ENCODE measurements at regions not wholly inside any gene's neighbourhood (a gene's known extent, or its start where the extent isn't known, plus 50 kb on each side); places are given as distances from the start of the nearest gene placed in this dataset.
"Not testable (repeated sequence)": the region's sequence is repeated elsewhere in the genome, so short reads cannot be mapped to it uniquely, and the experiment has no call there.

GRCh38 chr1:182309631-182310351 is 81.8 kb downstream of the GLUL start:
- no peaks in the 10 kb centered on the region for H3K4me1 ChIP-seq (ENCODE audit: control insufficient read depth, extremely low read depth, insufficient read depth, low read length)
- no peaks in the 10 kb centered on the region for H3K9me3 ChIP-seq (ENCODE audit: control insufficient read depth, insufficient read depth, low read depth, low read length)
- TF ChIP-seq CTCF (conservative IDR thresholded peaks at IDR 0.05 in 1 of 2, IDR thresholded peaks at IDR 0.05 in 1 of 2; ENCODE audit: low read depth in 1 of 2, low read length in 2 of 2) (no peak), EZH2 (IDR thresholded peaks at IDR 0.05; ENCODE audit: low read length, missing control alignments) (no peak)
- no peak overlapping the region for H3K4me3 ChIP-seq (replicated peaks in 1 of 4; ENCODE audit: control extremely low read depth in 1 of 4, insufficient read depth in 1 of 4, low read depth in 3 of 4, low read length in 4 of 4)
- peak in 1 of 2 donors; percentile 5 for DNase-seq (ENCODE audit: low read depth in 2 of 2)
- H3K27me3 ChIP-seq (ENCODE audit: control insufficient read depth, insufficient read depth, low read length): no peaks in the 10 kb centered on the region
- H3K79me2 ChIP-seq (ENCODE audit: control insufficient read depth, insufficient read depth, low read length): no peaks in the 10 kb centered on the region
- H3K9ac ChIP-seq (ENCODE audit: insufficient read depth, low read length): no peak overlapping the region
- H3K4me2 ChIP-seq (ENCODE audit: extremely low read depth, insufficient read depth, low read length): no peak overlapping the region
- no peaks in the 10 kb centered on the region for H3K36me3 ChIP-seq (ENCODE audit: control insufficient read depth, insufficient read depth, low read length)
- no peaks in the 10 kb centered on the region for H4K20me1 ChIP-seq (ENCODE audit: control insufficient read depth, extremely low read depth, insufficient read depth, low read length)
- no peak overlapping the region for H3K27ac ChIP-seq (ENCODE audit: insufficient read depth, low read length)
- no peak overlapping the region for H2AFZ ChIP-seq (ENCODE audit: low read length)

GRCh38 chr1:182308826-182309225 is 82.8 kb downstream of the GLUL start:
- Histone ChIP-seq H3K36me3 (ENCODE audit: control insufficient read depth, insufficient read depth, low read length) (no peaks in the 10 kb centered on the region), H4K20me1 (ENCODE audit: control insufficient read depth, extremely low read depth, insufficient read depth, low read length) (no peaks in the 10 kb centered on the region), H3K27me3 (ENCODE audit: control insufficient read depth, insufficient read depth, low read length) (no peaks in the 10 kb centered on the region), H3K9ac (ENCODE audit: insufficient read depth, low read length) (no peak overlapping the region), H3K4me2 (ENCODE audit: extremely low read depth, insufficient read depth, low read length) (no peak overlapping the region), H3K4me3 (replicated peaks in 1 of 4; ENCODE audit: control extremely low read depth in 1 of 4, insufficient read depth in 1 of 4, low read depth in 3 of 4, low read length in 4 of 4) (no peak overlapping the region), H3K79me2 (ENCODE audit: control insufficient read depth, insufficient read depth, low read length) (no peaks in the 10 kb centered on the region), H3K27ac (ENCODE audit: insufficient read depth, low read length) (no peak overlapping the region), H3K4me1 (ENCODE audit: control insufficient read depth, extremely low read depth, insufficient read depth, low read length) (no peaks in the 10 kb centered on the region), H3K9me3 (ENCODE audit: control insufficient read depth, insufficient read depth, low read depth, low read length) (no peaks in the 10 kb centered on the region), H2AFZ (ENCODE audit: low read length) (no peak overlapping the region)
- DNase-seq (ENCODE audit: low read depth in 2 of 2): no peak
- no peak for TF ChIP-seq EZH2 (IDR thresholded peaks at IDR 0.05; ENCODE audit: low read length, missing control alignments)
- no peak for TF ChIP-seq CTCF (conservative IDR thresholded peaks at IDR 0.05 in 1 of 2, IDR thresholded peaks at IDR 0.05 in 1 of 2; ENCODE audit: low read depth in 1 of 2, low read length in 2 of 2)

GRCh38 chr1:182307486-182307885 is 84.1 kb downstream of the GLUL start:
- H2AFZ ChIP-seq (ENCODE audit: low read length): not testable (repeated sequence)

More at GRCh38 chr1:182307486-182307885, 84.1 kb downstream of the GLUL start:
- not testable (repeated sequence) for H3K4me3 ChIP-seq (replicated peaks in 1 of 4; ENCODE audit: control extremely low read depth in 1 of 4, insufficient read depth in 1 of 4, low read depth in 3 of 4, low read length in 4 of 4); H3K79me2 ChIP-seq (ENCODE audit: control insufficient read depth, insufficient read depth, low read length); H3K4me2 ChIP-seq (ENCODE audit: extremely low read depth, insufficient read depth, low read length); H3K9me3 ChIP-seq (ENCODE audit: control insufficient read depth, insufficient read depth, low read depth, low read length); H3K36me3 ChIP-seq (ENCODE audit: control insufficient read depth, insufficient read depth, low read length); H3K27ac ChIP-seq (ENCODE audit: insufficient read depth, low read length); H3K4me1 ChIP-seq (ENCODE audit: control insufficient read depth, extremely low read depth, insufficient read depth, low read length); H4K20me1 ChIP-seq (ENCODE audit: control insufficient read depth, extremely low read depth, insufficient read depth, low read length); H3K27me3 ChIP-seq (ENCODE audit: control insufficient read depth, insufficient read depth, low read length); H3K9ac ChIP-seq (ENCODE audit: insufficient read depth, low read length); DNase-seq (ENCODE audit: low read depth in 2 of 2)
